Transverse colon (tissue), 4 donors: ENCODE measurements at regions not wholly inside any gene's neighbourhood (a gene's known extent, or its start where the extent isn't known, plus 50 kb on each side); places are given as distances from the start of the nearest gene placed in this dataset.

Experiments
- EP300 ChIP-seq: sonication (generic); formaldehyde crosslinking; IDR thresholded peaks from one replicate; pipeline ENCODE4 v1.6.1; 2017; ENCODE audit warnings: antibody characterized with exemption, low read depth
- POLR2AphosphoS5 ChIP-seq, 3 donors: sonication (generic); formaldehyde crosslinking; IDR thresholded peaks; one replicate each; pipeline ENCODE4 v1.6.1; 2016; ENCODE audit warnings: antibody characterized with exemption in 3 of 3
- TF ChIP-seq, protein P1 (sequence below), 5 experiments: fragments of 200-600 bp in 3 of 5; fragments of 450-650 bp in 2 of 5; sonication (generic) in 3 of 5; IDR thresholded peaks; 1 replicate in 2 of 5; 2 replicates in 3 of 5; pipeline ENCODE4 v1.5.1; 2016 to 2017; ENCODE audit warnings: antibody characterized with exemption in 5 of 5, inconsistent platforms in 3 of 5, mild to moderate bottlenecking in 2 of 5, moderate library complexity in 1 of 5

DNA sequence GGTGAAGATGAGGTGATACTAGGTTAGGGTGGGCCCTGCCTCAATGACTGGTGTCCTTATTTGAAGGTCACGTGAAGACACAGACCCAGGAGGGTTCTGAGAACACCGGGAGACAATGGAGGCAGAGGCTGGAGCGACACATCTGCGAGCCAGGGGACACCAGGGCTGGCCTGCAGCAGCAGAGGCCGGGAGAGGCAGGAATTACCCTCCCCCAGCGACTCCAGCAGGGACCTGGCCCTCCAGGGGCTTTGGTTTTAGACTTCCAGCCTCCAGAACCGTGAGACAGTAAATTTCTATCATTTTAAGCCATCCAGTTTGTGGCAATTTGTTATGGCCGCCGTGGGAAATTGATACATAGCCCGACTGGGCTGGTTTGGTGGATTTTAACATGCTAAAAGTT, 152.2 kb downstream of the DNAJB6 start:
- TF ChIP-seq POLR2AphosphoS5 (IDR thresholded peaks at IDR 0.05) (no peak), EP300 (no peak)
- TF ChIP-seq, protein P1, sequence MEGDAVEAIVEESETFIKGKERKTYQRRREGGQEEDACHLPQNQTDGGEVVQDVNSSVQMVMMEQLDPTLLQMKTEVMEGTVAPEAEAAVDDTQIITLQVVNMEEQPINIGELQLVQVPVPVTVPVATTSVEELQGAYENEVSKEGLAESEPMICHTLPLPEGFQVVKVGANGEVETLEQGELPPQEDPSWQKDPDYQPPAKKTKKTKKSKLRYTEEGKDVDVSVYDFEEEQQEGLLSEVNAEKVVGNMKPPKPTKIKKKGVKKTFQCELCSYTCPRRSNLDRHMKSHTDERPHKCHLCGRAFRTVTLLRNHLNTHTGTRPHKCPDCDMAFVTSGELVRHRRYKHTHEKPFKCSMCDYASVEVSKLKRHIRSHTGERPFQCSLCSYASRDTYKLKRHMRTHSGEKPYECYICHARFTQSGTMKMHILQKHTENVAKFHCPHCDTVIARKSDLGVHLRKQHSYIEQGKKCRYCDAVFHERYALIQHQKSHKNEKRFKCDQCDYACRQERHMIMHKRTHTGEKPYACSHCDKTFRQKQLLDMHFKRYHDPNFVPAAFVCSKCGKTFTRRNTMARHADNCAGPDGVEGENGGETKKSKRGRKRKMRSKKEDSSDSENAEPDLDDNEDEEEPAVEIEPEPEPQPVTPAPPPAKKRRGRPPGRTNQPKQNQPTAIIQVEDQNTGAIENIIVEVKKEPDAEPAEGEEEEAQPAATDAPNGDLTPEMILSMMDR (IDR thresholded peaks at IDR 0.05) = no peak
